HG02763 (cell line): ENCODE measurements at regions not wholly inside any gene's neighbourhood (a gene's known extent, or its start where the extent isn't known, plus 50 kb on each side); places are given as distances from the start of the nearest gene placed in this dataset.
"Not testable (repeated sequence)": the region's sequence is repeated elsewhere in the genome, so short reads cannot be mapped to it uniquely, and the experiment has no call there.

Experiments used
- ATAC-seq: cut with Tn5 transposase; IDR thresholded peaks from one replicate; pipeline ENCODE4 v1.9.1; 2021; ENCODE audit warnings: mild to moderate bottlenecking, moderate library complexity; ENCODE audit not compliant: unreplicated experiment

DNA sequence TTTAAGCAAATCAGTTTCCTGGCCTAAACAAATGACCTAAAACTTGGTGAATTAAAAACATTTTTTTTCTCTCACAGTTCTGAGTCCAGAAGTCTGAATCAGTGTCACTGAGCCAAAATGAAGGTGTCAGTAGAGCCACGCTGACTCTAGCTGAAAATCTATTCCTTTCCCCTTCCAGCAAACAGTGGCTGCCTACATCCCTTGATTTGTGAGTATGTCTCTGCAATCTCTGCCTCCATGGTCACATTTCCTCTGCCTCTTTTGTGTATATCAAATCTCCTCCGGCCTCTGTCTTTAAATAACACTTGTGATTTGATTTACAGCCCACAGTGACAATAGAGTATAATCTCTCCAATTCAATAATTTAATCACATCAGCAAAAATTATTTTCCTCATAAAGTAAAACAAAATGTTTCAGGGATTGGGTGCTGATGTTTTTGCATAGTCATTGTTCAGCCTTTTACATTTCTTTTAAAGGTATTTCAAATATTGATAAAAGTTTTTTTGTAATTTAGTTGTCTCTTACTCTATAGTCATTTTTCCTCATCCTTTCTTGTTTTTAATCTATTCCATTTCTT is 1715.4 kb downstream of the BRINP3 start:
- no peak for ATAC-seq

DNA sequence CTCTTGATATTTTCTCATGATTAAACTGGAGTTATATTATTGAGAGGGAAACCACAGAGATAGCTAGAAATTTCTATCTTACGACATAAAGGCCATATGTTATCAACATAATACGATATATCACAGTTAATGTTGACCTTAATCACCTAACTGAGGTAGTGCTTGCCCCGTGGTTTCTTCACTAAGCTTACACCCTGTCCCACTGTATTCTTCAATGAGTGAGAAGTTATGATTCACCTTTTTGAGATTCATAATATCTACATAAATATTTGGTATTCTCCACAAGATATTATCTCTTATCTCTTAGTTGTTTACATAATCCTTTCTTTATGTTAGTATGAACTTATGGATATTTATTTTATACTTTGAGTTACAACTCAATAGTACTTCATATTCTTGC is 1714.1 kb downstream of the BRINP3 start:
- ATAC-seq = no peak

DNA sequence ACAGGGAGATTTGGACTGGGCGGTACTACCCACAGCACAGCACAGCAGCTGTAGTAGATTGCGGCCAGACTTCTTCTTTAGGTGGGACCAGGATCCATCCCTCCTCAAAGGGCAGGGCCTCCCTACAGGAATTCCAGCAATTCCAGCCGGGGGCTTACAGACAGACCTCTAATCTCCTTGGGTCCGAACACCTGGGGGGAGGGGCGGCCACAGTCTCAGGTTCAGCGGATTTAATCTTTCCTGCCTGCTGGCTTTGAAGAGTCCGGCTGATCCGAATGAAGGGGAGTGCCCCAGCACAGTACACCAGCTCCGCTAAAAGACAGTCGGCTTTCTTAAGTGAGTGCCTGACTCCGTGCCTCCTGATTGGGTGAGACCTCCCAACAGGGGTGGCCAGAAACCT is 1708.5 kb downstream of the BRINP3 start:
- no peak for ATAC-seq

DNA sequence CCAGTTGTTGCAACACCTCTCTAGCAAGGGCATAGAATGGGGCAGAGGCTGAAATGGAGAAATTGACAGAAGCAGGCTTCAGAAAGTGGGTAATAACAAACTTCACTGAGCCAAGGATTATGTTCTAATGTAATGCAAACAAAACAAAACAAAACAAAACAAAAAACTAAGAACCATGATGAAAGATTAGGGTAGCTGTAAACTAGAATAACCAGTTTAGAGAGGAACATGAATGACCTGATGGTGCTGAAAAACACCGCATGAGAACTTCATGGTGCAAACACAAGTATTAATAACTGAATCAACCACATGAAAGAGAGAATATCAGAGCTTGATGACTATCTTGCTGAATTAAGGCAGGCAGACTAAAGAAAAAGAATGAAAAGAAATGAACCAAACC is 1707.7 kb downstream of the BRINP3 start:
- no peak for ATAC-seq

DNA sequence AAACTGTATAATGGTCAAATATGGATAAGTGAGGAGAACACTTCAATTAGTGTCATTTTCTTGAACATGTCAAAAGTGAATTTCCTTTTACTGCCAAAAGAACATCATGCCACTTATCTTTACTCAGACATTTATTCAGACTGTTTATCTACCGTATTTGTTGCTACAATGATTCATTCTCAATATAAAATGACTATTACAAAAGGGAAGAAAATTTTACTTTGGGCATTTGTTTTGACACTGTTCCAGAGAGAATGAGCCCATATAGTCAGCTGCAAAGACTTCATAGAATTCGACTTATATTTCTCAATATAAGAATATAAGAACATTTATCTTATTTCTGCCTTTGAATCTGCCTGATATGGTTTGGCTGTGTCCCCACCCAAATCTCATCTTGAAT is 1699.1 kb downstream of the BRINP3 start:
- no peak for ATAC-seq

DNA sequence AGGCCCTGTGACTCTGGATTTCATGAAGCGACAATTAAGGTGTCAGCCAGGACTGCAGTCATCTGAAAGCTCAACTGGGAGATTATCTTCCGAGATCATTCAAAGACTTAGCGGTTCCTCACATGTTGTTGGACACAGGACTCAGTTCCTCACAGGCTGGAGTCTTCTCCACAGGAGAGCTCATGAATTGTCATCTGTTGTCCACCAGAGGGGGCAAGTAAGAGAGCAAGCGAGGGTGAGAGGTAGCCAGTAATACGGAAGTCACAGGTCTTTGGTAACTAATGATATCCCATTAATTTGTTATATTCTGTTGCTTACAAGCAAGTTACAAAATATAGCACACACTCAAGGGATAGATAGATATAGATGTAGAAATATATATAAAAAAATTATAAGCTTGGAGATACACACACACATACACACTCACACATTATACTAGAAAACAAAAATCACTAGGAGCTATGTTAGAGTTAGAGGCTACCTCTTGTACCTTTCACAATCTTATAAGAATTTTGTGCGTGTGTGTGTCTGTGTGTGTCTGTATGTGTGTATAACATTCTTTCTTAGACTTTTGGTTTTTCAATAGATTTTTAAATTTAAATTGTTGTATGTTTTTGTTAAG is 1695.3 kb downstream of the BRINP3 start:
- ATAC-seq = peak; percentile 91

DNA sequence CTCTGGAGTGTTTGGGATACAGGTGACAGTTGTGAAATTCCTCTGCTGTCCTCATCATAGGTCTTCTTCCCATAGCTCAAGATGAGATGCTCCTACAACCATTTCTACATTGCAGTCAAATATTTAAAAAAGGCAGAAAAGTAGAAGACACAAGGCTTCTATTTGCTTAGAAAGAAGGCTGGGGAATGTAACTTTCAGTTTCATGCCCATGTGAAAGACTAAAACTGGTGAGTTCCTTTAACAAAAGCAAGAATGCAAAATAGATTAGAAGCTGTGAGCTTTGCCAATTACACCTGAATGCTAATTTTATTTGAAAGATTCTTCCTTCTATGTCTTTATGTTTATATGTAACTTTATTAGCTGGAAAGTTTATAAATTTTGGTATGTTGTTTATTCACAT is 1682.7 kb downstream of the BRINP3 start:
- ATAC-seq = no peak

DNA sequence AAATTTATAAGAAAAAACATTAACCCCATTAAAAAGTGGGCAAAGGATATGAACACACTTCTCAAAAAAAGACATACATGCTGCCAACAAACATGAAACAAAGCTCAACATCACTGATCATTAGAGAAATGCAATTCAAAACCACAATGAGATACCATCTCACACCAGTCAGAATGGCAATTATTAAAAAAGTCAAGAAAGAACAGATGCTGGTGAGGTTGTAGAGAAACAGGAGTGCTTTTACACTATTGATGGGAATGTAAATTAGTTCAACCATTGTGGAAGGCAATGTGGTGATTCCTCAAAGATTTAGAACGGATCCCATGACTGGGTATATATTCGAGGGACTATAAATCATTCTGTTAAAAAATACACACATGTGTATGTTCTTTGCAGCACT is 1665.5 kb downstream of the BRINP3 start:
- ATAC-seq = not testable (repeated sequence)

DNA sequence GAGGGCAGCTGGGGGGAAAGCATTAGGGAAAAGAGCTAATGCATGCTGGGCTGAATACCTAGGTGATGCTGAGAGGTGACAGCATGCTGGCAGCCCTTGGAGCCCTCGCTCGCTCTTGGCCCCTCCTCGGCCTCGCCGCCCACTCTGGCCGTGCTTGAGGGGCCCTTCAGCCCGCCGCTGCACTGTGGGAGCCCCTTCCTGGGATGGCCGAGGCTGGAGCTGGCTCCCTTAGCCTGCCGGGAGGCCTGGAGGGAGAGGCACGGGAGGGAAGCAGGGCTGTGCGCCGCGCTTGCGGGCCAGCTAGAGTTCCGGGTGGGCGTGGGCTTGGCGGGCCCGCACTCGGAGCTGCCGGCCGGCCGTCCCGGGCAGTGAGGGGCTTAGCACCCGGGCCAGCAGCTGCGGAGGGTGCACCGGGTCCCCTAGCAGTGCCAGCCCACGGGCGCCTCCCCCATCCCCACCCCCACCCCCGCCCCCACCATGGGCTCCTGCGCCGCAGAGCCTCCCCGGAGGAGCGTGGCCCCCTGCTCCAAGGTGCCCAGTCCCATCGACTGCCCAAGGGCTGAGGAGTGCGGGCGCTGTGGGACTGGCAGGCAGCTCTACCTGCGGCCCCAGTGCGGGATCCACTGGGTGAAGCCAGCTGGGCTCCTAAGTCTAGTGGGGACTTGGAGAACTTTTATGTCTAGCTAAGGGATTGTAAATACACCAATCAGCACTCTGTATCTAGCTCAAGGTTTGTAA is 1664.7 kb downstream of the BRINP3 start:
- not testable (repeated sequence) for ATAC-seq

DNA sequence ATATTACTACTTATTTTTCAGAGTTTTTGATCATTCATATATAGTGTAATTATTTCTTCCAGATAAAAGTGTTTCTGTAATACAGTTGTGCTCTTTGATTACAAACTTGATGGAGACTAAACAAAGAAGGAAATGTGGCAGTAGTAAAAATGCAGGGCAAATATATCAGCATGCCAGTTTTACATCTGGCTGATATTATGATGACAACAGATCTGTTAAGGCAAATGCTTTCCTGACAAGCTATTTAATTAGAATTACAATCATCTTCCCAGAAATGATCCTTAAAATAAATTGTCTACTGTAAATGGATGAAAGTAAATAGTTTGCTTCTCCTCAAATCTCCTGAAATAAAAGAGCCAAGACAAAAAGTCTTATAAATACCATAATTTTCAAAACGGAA is 1659.8 kb downstream of the BRINP3 start:
- ATAC-seq = no peak

DNA sequence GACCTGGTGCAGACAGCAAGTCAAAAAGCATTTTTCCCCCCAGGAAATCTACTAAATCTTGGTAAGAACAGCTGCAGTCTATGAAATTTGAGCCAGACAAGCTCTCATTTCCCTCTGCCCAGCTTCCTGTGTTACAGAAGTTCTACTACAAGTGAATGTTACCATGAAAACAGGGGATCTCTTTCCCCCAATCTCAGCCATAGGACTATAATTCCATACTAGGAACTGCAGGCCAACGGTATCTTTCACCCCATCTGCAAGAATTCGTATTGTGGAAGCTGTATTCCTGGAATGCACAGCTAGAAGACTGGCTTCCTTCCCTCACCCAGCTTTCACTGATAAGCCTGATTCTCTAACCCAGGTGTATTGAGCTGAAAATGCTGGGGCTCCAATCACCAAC is 1655.4 kb downstream of the BRINP3 start:
- ATAC-seq = no peak

DNA sequence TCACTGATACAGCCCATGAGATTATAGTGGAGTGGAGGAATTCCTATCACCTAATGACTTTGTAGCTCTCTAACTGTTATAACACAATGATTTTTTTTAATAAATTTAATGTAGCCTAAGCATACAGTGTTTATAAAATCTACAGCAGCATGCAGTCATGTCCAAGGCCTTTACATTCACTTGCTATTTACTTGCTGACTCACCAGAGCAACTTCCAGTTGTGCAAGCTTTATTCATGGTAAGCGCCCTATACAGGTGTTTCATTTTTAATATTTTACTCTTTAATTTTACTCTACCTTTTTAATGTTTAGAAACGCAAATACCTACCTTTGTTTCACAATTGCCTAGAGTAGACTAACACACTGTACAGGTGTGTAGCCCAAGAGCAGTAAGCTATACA is 1652.2 kb downstream of the BRINP3 start:
- no peak for ATAC-seq

DNA sequence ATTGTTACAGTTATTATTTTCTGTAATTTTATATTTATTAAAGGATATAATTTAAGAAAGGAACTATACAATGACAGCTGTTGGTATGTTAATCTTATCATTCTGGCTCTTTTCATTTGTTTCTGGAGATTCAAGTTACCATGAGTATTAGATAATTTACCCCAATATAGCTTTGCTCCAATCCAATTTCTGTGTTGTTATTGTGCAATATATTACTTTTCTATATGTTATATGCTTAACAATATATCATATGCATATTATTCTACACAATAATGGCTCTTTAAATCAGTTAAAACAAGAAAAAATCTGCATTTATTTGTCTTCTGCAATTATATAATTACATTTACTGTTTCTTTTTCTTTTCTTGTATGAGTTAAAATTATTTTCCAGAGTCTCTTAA is 1650.9 kb downstream of the BRINP3 start:
- no peak for ATAC-seq

DNA sequence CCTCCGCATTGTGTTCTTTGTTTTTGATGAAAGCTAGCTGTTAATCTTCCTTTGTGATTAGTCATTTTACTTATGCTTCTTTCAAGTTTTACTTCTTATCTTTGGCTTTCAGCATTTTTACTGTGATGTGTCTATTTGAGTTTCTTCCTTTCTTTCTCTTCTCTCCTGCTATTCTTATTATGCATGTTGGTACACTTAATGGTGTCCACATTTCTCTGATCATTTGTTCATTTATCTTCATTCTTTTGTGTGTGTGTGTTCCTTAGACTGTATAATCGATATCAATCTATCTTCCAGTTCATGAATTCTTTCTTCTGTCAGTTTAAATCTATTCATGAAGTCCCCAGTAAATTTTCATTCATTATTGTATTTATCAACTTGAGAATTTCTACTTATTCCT is 1650.3 kb downstream of the BRINP3 start:
- no peak for ATAC-seq

DNA sequence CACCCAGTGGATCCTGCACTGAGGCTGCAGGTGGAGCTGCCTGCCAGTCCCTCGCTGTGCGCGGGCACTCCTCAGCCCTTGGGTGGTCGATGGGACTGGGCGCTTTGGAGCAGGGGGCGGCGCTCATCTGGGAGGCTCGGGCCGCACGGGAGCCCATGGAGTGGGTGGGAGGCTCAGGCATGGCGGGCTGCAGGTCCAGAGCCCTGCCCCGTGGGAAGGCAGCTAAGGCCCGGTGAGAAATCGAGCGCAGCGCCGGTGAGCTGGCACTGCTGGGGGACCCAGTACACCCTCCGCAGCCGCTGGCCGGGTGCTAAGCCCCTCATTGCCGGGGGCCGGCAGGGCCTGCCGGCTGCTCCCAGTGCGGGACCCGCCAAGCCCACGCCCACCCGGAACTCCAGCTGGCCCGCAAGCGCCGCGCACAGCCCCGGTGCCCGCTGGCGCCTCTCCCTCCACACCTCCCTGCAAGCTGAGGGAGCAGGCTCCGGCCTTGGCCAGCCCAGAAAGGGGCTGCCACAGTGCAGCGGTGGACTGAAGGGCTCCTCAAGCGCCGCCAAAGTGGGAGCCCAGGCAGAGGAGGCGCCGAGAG is 1636.5 kb downstream of the BRINP3 start:
- ATAC-seq = not testable (repeated sequence)

DNA sequence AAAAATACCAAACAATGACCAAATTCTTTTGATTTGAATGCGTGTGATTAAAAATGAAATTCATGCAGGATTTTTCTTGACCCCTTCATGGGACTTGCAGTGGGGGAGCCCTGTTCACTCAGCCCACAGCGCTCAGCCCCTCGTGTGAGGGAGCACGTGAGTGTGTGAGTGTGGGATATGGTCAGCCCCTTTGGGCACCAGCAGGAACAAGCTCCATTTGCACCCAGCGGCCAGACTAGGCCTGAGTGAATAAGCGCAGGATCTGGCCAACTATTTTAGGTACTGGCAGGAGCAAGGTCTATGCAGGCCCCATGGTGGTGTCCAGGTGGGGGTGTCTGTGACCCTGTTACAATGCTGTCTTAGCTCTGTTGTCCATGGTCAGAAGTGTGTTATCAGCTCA is 1631.2 kb downstream of the BRINP3 start:
- ATAC-seq = no peak

DNA sequence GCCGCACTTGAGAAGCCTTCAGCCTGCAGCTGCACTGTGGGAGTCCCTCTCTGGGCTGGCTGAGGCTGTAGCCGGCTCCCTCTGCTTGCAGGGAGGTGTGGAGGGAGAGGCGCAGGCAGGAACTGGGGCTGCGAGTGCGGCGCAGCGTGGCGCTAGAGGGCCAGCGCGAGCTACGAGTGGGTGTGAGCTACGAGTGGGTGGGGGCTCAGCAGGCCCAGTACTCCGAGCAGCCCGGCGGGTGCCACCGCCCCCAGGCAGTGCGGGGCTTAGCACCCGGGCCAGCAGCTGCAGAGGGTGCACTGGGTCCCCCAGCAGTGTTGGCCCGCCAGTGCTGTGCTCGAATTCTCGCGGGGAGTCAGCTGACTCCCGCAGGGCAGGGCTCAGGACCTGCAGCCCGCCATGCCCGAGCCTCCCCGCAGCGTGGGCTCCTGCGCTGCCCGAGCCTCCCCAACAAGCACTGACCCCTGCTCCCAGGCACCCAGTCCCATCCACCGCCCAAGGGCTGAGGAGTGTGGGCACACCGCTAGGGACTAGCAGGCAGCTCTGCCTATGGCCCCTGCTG is 1620.1 kb downstream of the BRINP3 start:
- no peak for ATAC-seq

DNA sequence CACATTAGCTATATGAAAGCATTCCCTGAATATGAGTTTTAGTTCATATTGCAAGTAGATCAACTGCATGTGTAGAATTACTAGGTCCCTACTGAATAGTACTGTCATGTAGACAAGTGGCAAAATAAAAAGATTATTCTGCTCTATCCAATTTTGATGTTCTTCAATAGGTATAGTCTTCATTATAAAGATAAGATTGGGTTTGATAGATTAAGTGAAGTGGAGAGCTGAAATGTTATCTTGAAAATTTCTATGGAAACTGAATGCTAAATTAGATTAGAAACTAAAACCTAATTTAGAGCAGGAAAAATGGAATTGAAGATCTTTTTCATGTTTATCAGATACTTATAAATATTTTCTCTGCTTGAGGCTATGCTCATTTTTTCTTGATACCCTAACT is 1610.0 kb downstream of the BRINP3 start:
- no peak for ATAC-seq

DNA sequence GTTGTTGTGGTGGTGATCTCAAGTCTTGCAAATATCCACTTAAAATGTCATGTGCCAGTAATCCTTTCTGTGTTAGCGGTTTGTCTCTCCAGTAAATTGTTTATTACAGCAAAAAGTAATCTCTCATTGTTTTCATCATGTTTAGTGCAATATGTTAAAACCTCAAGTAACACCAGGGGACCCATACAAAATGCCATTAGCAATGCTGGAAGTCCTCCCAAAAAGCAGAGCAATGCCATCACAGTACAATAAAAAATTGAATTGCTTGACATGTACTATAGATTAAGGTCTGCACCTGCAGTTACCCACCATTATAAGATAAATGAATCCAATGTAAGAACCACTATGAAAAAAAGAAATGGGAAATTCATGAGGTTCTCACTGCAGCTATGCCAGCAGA is 1606.5 kb downstream of the BRINP3 start:
- no peak for ATAC-seq

DNA sequence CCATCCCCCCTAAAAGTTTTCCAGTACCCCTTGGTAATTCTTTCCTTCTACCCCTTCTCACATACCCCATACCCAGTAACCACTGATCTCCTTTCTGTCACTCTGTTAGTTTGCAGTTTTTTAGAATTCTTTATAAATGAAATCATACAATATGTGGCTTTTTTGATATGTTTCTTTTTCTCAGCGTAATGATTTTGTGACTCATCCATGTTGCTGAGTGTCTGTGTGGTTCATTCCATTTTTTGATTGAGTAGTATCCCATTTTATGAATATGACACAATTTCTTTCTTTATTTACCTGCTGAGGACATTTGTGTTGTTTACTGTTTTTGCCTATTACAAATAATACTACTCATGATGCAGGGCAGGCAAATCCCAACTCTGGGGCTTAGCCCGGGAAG is 1605.3 kb downstream of the BRINP3 start:
- ATAC-seq = no peak

DNA sequence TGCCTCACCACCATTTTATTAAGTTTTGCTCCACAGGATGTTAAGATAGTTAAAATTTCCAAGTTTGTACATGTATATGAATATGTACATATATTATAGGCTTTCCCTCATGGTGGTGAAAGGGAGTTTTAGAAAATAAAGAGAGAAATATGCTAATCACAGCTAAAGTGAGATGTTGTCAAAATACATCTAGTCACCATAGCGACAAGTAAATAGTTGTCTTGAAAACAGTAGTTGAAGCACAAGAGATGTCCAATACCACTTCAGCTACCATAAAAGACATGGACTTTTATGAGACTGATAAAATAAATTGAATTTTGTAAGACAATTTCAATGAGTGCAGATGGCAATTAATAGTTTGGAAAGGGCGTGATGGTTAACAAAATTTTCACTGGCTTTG is 1600.0 kb downstream of the BRINP3 start:
- ATAC-seq = no peak

DNA sequence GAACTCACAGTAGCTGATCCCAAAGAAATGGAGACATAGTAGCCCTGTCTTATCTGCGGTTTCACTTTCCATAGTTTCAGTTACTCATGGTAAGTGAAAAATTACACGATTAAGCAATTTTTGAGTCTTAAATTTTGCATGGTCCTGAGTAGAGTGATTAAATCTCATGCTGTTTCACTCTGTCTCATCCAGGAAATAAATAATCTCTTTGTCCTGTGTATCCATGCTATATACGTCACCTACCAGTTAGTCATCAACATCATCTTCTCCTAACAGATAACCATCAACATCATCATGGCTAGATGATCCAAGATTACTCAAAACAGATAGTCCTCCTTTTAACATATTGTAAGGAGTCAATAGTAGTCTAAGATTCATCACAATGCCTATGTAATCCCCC is 1589.3 kb downstream of the BRINP3 start:
- no peak for ATAC-seq
